B cell (primary cell): ENCODE measurements at regions not wholly inside any gene's neighbourhood (a gene's known extent, or its start where the extent isn't known, plus 50 kb on each side); places are given as distances from the start of the nearest gene placed in this dataset.

ENCODE experiments used
- ATAC-seq: fragments of 200-7000 bp; cut with Tn5 transposase; one replicate; pipeline ENCODE4 v1.10.0; 2021; ENCODE audit warnings: low read depth, mild to moderate bottlenecking, moderate number of reproducible peaks, moderate library complexity
- CTCF ChIA-PET: fragments of 350-600 bp; sonication (Branson Sonifier 250); formaldehyde crosslinking; loops from one replicate; lab custom pipeline; 2021; ENCODE audit warnings: antibody characterized with exemption, inconsistent platforms; lab: Charles Lee
- POLR2A ChIA-PET: fragments of 350-600 bp; sonication (Branson Sonifier 250); formaldehyde crosslinking; loops from one replicate; lab custom pipeline; 2021; ENCODE audit warnings: antibody characterized with exemption; lab: Charles Lee
- DNase-seq: peaks from one replicate; pipeline ENCODE4 v3.0.0; 2013
- H2AFZ ChIP-seq: 2 replicates; pipeline ENCODE4 v1.6.1; 2012; ENCODE audit warnings: mild to moderate bottlenecking, low read depth, low read length; ENCODE audit not compliant: insufficient read depth, poor library complexity, severe bottlenecking
- H3K27ac ChIP-seq, 2 donors: 1 replicate in 1 of 2; 2 replicates in 1 of 2; pipeline ENCODE4 v1.5.1; 2012 to 2013; ENCODE audit warnings: low read length in 2 of 2, mild to moderate bottlenecking in 2 of 2, moderate library complexity in 1 of 2
- H3K27me3 ChIP-seq, 4 experiments: fragments of 200-600 bp in 1 of 4; sonication (generic) in 1 of 4; replicated peaks in 1 of 4; 1 replicate in 2 of 4; 2 replicates in 2 of 4; pipeline versions ENCODE4 v1.6.1 to v1.7.0; 2013 to 2016; ENCODE audit warnings: low read length in 3 of 4, mild to moderate bottlenecking in 2 of 4, mixed read lengths in 1 of 4, moderate library complexity in 1 of 4; ENCODE audit not compliant: insufficient read depth in 4 of 4, control insufficient read depth in 3 of 4; ENCODE audit errors: control extremely low read depth in 1 of 4
- H3K36me3 ChIP-seq, 2 experiments: replicated peaks in 1 of 2; 1 replicate in 1 of 2; 2 replicates in 1 of 2; pipeline versions ENCODE4 v1.6.1 to v1.7.1; 2013; ENCODE audit warnings: low read length in 1 of 2; ENCODE audit not compliant: insufficient read depth in 2 of 2, control insufficient read depth in 1 of 2; ENCODE audit errors: control extremely low read depth in 1 of 2, extremely low read depth in 1 of 2
- H3K4me1 ChIP-seq, 2 donors: fragments of 200-600 bp in 1 of 2; sonication (generic) in 1 of 2; 1 replicate in 1 of 2; 2 replicates in 1 of 2; pipeline versions ENCODE4 v1.5.1 to v1.6.1; 2013 to 2017; ENCODE audit warnings: low read length in 2 of 2; ENCODE audit not compliant: control insufficient read depth in 2 of 2, insufficient read depth in 2 of 2
- H3K4me2 ChIP-seq: replicated peaks from 2 replicates; pipeline ENCODE3; 2012; ENCODE audit warnings: mild to moderate bottlenecking, low read depth, low read length; ENCODE audit not compliant: poor library complexity, severe bottlenecking
- H3K4me3 ChIP-seq, 5 experiments: fragments of 200-600 bp in 1 of 5; sonication (generic) in 1 of 5; 1 replicate in 3 of 5; 2 replicates in 2 of 5; pipeline versions ENCODE4 v1.5.1 to v1.7.0; 2011 to 2016; ENCODE audit warnings: low read length in 4 of 5, mild to moderate bottlenecking in 4 of 5, low read depth in 2 of 5, control low read depth in 1 of 5, moderate library complexity in 1 of 5; ENCODE audit not compliant: insufficient read depth in 1 of 5; ENCODE audit errors: control extremely low read depth in 1 of 5, extremely low read depth in 1 of 5
- H3K79me2 ChIP-seq: fragments of 200-600 bp; sonication (generic); one replicate; pipeline ENCODE4 v1.6.0; 2016; ENCODE audit warnings: low read length; ENCODE audit not compliant: control insufficient read depth, insufficient read depth
- H3K9ac ChIP-seq: fragments of 200-600 bp; sonication (generic); 2 replicates; pipeline ENCODE4 v1.6.1; 2017; ENCODE audit warnings: mild to moderate bottlenecking, low read length, moderate library complexity
- H3K9me3 ChIP-seq, 3 donors: one replicate each; pipeline versions ENCODE4 v1.6.1 to v1.7.1; 2013; ENCODE audit warnings: low read length in 2 of 3; ENCODE audit not compliant: control insufficient read depth in 2 of 3, insufficient read depth in 1 of 3; ENCODE audit errors: control extremely low read depth in 1 of 3
- H4K20me1 ChIP-seq: 2 replicates; pipeline ENCODE4 v1.6.0; 2012; ENCODE audit warnings: mild to moderate bottlenecking, low read length; ENCODE audit not compliant: insufficient read depth, control insufficient read depth, poor library complexity, severe bottlenecking
- H3K27ac Mint-ChIP-seq: one replicate; pipeline ENCODE4 v1.8.0; 2021; ENCODE audit warnings: mixed read lengths
- H3K27me3 Mint-ChIP-seq: one replicate; pipeline ENCODE4 v1.8.0; 2021; ENCODE audit warnings: mixed read lengths
- H3K4me1 Mint-ChIP-seq: one replicate; pipeline ENCODE4 v1.8.0; 2021; ENCODE audit warnings: mixed read lengths
- H3K4me3 Mint-ChIP-seq: one replicate; pipeline ENCODE4 v1.8.0; 2021; ENCODE audit warnings: mixed read lengths
- H3K9me3 Mint-ChIP-seq: one replicate; pipeline ENCODE4 v1.8.0; 2022; ENCODE audit warnings: mixed read lengths; ENCODE audit not compliant: insufficient read depth
- EZH2 ChIP-seq: IDR thresholded peaks from 2 replicates; pipeline ENCODE4 v1.6.1; 2012; ENCODE audit warnings: borderline replicate concordance, low read depth, mild to moderate bottlenecking, moderate library complexity, low read length; ENCODE audit not compliant: insufficient read depth, poor library complexity, severe bottlenecking
- WGBS: methylation state at CpG from one replicate; pipeline ENCODE4 v1.1.5; 2013; ENCODE audit warnings: missing lambda C conversion rate; ENCODE audit not compliant: insufficient coverage; 5-methylcytosine and 5-hydroxymethylcytosine counted together
- intact Hi-C: fragments of 100-400 bp; cut with micrococcal nuclease; formaldehyde crosslinking; loops from one replicate; pipeline ENCODE4 v1.10.0; 2022
- TF ChIP-seq, protein P1 (sequence below): fragments of 200-600 bp; IDR thresholded peaks from one replicate; pipeline ENCODE4 v1.8.0; 2022; ENCODE audit warnings: antibody characterized with exemption, mild to moderate bottlenecking

DNA sequence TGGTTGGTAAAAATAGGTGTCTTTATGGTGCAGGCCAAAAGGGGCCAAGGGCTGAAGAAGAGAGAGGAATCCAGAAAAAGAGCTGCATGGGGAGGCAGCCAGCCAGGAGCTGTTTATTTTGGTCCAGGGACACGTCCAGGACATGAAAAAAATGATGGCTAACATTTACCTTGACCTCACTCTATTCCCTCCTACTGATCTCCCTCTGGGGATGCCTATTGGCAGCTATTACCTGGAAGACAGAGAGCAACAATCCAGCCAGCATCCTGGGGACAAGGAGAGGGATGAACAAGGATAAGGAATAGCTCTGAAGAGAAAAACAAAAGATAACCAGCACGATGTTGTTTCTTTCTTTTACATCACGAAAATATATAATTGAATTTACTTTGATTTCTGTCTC is 1599.6 kb downstream of the SLITRK5 start:
- no peaks in the 10 kb centered on the region for H3K27me3 Mint-ChIP-seq

DNA sequence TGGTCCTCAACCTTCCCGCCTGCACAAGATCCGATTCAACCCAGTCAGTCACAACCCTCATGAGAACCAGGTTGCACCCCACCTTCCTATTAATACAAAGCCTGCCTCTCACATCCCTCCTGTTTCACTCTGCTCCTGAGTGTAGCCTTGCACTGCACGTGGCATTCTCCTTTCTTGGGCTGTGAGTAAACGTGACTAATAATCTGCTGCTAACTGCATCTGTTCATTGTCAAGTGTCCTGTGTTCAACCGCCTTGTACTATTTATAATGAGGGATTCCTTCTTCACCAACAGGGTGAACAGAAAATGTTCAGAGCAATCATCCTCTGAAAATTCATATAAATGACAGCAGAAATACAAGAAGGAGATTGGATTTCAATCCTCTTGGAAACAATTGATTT is 1608.2 kb downstream of the SLITRK5 start:
- ChIA-PET CTCF (no interaction called here), POLR2A (no interaction called here)
- 100% methylated on average over 2 of the region's 5 CpGs for WGBS
- H3K4me1 Mint-ChIP-seq: no peaks in the 10 kb centered on the region
- H3K27ac Mint-ChIP-seq: no peak overlapping the region
- no peaks in the 10 kb centered on the region for H3K27me3 Mint-ChIP-seq
- peaks cover 5% of the 10 kb centered on the region for H3K9me3 Mint-ChIP-seq
- intact Hi-C loops: no loop called here
- peaks cover 0 to 2% (median 0%) of the 10 kb centered on the region in 3 donors for H3K9me3 ChIP-seq
- DNase-seq: no peak
- ATAC-seq: no peak
- no peak overlapping the region for H3K4me2 ChIP-seq
- H3K4me3 Mint-ChIP-seq: no peak overlapping the region
- no peaks in the 10 kb centered on the region for H4K20me1 ChIP-seq
- no peak overlapping the region for H3K4me3 ChIP-seq
- TF ChIP-seq, protein P1, sequence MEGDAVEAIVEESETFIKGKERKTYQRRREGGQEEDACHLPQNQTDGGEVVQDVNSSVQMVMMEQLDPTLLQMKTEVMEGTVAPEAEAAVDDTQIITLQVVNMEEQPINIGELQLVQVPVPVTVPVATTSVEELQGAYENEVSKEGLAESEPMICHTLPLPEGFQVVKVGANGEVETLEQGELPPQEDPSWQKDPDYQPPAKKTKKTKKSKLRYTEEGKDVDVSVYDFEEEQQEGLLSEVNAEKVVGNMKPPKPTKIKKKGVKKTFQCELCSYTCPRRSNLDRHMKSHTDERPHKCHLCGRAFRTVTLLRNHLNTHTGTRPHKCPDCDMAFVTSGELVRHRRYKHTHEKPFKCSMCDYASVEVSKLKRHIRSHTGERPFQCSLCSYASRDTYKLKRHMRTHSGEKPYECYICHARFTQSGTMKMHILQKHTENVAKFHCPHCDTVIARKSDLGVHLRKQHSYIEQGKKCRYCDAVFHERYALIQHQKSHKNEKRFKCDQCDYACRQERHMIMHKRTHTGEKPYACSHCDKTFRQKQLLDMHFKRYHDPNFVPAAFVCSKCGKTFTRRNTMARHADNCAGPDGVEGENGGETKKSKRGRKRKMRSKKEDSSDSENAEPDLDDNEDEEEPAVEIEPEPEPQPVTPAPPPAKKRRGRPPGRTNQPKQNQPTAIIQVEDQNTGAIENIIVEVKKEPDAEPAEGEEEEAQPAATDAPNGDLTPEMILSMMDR: no peak
- TF ChIP-seq EZH2: no peak
- H3K79me2 ChIP-seq: no peaks in the 10 kb centered on the region
- no peaks in the 10 kb centered on the region for H3K27me3 ChIP-seq
- H3K4me1 ChIP-seq: no peaks in the 10 kb centered on the region
- no peak overlapping the region for H3K9ac ChIP-seq
- no peak overlapping the region for H2AFZ ChIP-seq
- no peak overlapping the region for H3K27ac ChIP-seq
- H3K36me3 ChIP-seq: no peaks in the 10 kb centered on the region

More for the DNA sequence above, 1599.6 kb downstream of the SLITRK5 start:
- no peaks in the 10 kb centered on the region for H3K27me3 ChIP-seq
- no peak overlapping the region for H3K27ac ChIP-seq
- H3K4me2 ChIP-seq: no peak overlapping the region
- H3K4me1 ChIP-seq: no peaks in the 10 kb centered on the region
- WGBS: no CpG with 5 or more reads among the region's 3 CpGs
- H3K9me3 ChIP-seq: peaks cover 0 to 1% (median 0%) of the 10 kb centered on the region in 3 donors
- no peak overlapping the region for H3K4me3 ChIP-seq
- no peaks in the 10 kb centered on the region for H3K36me3 ChIP-seq
- ChIA-PET POLR2A (no interaction called here), CTCF (no interaction called here)
- H2AFZ ChIP-seq: no peak overlapping the region
- Mint-ChIP-seq H3K4me1 (no peaks in the 10 kb centered on the region), H3K27ac (no peak overlapping the region), H3K9me3 (no peaks in the 10 kb centered on the region), H3K4me3 (no peak overlapping the region)
- intact Hi-C loops: no loop called here
- no peak overlapping the region for H3K9ac ChIP-seq
- TF ChIP-seq EZH2: no peak
- TF ChIP-seq, protein P1: no peak
- ATAC-seq (no peak), DNase-seq (no peak)
- H4K20me1 ChIP-seq: no peaks in the 10 kb centered on the region
- no peaks in the 10 kb centered on the region for H3K79me2 ChIP-seq
